HAP-1 (cell line): ENCODE measurements at regions not wholly inside any gene's neighbourhood (a gene's known extent, or its start where the extent isn't known, plus 50 kb on each side); places are given as distances from the start of the nearest gene placed in this dataset.

Experiments used
- DNase-seq, 2 experiments: peaks; one replicate each; pipeline ENCODE4 v3.0.0-alpha.2; 2016 to 2020; ENCODE audit warnings: low spot score in 2 of 2
- H3K27me3 ChIP-seq: fragments of 250-450 bp; sonication (Bioruptor Pico); 2 replicates; pipeline ENCODE4 v1.5.1; 2020; ENCODE audit warnings: low read depth, mild to moderate bottlenecking, moderate library complexity
- H3K36me3 ChIP-seq: fragments of 250-450 bp; sonication (Bioruptor Pico); replicated peaks from 2 replicates; pipeline ENCODE4 v1.5.1; 2020; ENCODE audit warnings: mild to moderate bottlenecking
- H3K4me1 ChIP-seq: fragments of 250-450 bp; sonication (Bioruptor Pico); 2 replicates; pipeline ENCODE4 v1.5.1; 2020; ENCODE audit warnings: mild to moderate bottlenecking
- H3K4me3 ChIP-seq: fragments of 250-450 bp; sonication (Bioruptor Pico); 2 replicates; pipeline ENCODE4 v1.5.1; 2020; ENCODE audit warnings: mild to moderate bottlenecking, moderate library complexity
- H3K9me3 ChIP-seq: fragments of 250-450 bp; sonication (Bioruptor Pico); 2 replicates; pipeline ENCODE4 v1.5.1; 2020; ENCODE audit warnings: mild to moderate bottlenecking, moderate library complexity
- in situ Hi-C: fragments of 300-500 bp; cut with MboI; formaldehyde crosslinking; loops from 3 replicates; pipeline ENCODE4 v1.14.3; 2020; ENCODE audit warnings: low sequenced_read_pairs, inconsistent platforms, mixed read lengths

DNA sequence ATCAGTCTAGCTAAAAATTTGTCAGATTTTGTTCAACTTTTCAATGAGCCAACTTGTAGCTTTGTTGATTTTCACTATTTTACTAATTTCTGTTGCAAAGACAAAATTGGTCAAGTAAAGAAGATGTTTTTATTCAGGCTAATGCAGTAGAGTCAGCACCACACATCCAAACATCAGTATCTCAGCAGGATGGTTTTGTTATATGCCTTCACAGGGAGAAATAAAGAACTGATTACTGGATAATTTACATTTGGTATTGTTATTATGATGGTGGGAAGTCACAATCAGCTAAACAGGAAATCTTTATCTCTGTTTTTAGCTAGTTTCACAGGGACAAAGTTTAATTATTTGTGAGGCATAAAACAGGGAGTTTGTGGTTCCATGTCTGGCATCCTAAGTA, 713.4 kb downstream of the SLITRK5 start:
- H3K4me3 ChIP-seq: no peak overlapping the region
- no peak for DNase-seq

DNA sequence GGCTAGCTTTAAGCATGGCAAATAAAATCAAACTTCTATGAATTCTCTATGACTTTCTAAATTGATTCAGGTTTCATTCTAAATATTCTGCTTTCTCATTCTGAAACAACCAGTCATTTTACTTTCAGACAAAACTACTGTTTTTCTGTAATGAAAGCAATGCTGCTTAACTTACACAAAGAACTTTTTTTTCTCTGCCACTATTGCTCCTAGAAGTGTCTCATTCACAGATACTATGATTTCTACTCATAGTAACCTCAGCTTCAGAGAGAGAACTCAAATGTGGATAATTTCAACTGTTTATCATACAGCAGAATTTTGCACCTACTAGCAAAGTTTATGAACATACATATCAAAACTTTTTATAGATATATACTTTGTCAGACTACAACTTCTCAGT, 724.6 kb downstream of the SLITRK5 start:
- DNase-seq: no peak
- Histone ChIP-seq H3K27me3 (no peaks in the 10 kb centered on the region), H3K4me3 (no peak overlapping the region), H3K36me3 (no peaks in the 10 kb centered on the region), H3K4me1 (no peaks in the 10 kb centered on the region), H3K9me3 (no peaks in the 10 kb centered on the region; the same call in 1 of the 2 replicates)
- in situ Hi-C loops: no loop called here

More for the DNA sequence above, 713.4 kb downstream of the SLITRK5 start:
- H3K4me1 ChIP-seq: no peaks in the 10 kb centered on the region
- no peaks in the 10 kb centered on the region for H3K36me3 ChIP-seq
- no peaks in the 10 kb centered on the region for H3K9me3 ChIP-seq
- in situ Hi-C loops: no loop called here
- no peaks in the 10 kb centered on the region for H3K27me3 ChIP-seq

DNA sequence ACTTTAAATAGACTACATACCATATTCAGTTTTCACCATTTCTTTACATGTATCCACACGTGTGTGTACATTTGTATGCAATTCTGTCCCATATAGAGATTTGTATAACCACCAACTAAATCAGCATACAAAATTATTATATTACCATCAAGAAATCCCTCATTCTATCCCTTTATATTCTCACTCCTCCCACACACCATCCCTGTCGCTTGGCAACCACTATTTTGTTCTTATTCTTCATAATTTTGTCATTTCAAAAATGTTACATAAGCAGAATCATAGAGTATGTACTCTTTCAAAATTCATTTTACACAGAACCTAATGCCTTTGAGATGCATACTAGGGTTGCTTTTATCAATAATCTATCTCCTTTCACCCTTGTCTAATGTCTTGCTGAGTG, 740.5 kb downstream of the SLITRK5 start:
- in situ Hi-C loops: no loop called here
- Histone ChIP-seq H3K9me3 (no peaks in the 10 kb centered on the region), H3K36me3 (no peaks in the 10 kb centered on the region), H3K4me3 (no peak overlapping the region), H3K27me3 (no peaks in the 10 kb centered on the region), H3K4me1 (no peaks in the 10 kb centered on the region)
- no peak for DNase-seq

DNA sequence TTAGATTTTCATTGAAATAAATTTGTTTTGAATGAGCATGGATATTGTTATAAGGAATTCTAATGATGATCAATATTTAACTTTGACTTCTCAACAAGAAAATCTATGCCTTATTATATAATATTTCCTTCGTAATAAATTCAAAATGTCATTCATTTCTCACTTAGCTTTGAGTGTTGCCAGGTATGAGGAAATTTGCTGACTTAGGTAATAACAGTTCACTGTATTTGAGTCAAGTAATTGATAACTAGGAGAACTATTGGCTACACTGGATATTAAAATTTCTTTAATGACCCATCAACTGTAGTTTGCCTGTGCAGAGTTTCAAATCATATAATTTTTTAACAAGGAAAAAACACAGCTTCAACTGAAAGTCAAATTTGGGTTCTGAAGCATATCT, 746.6 kb downstream of the SLITRK5 start:
- Histone ChIP-seq H3K9me3 (no peaks in the 10 kb centered on the region), H3K4me1 (no peaks in the 10 kb centered on the region), H3K4me3 (no peak overlapping the region), H3K27me3 (no peaks in the 10 kb centered on the region), H3K36me3 (no peaks in the 10 kb centered on the region)
- in situ Hi-C loops: no loop called here
- no peak for DNase-seq

DNA sequence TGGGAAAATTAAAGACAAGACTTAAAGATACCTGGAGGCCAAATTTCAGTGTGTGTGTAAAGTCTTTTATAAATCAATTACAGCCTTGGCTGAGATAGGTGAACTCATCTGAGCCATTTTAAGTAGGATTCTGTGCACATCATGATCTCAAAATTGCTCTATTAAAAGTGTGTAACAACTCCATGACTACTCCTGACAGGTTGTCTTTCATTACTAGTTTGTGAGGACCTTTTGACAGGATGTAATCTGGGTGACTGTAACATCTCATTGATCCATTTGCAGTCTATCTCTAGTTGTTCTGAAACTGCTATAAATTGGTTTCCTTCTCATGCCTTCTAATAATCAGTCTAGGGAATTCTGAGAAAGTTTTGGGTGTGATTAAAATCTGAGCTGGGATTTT, 753.3 kb downstream of the SLITRK5 start:
- in situ Hi-C loops: no loop called here
- Histone ChIP-seq H3K4me1 (no peaks in the 10 kb centered on the region), H3K4me3 (no peak overlapping the region), H3K9me3 (no peaks in the 10 kb centered on the region), H3K36me3 (no peaks in the 10 kb centered on the region), H3K27me3 (no peaks in the 10 kb centered on the region)
- no peak for DNase-seq

DNA sequence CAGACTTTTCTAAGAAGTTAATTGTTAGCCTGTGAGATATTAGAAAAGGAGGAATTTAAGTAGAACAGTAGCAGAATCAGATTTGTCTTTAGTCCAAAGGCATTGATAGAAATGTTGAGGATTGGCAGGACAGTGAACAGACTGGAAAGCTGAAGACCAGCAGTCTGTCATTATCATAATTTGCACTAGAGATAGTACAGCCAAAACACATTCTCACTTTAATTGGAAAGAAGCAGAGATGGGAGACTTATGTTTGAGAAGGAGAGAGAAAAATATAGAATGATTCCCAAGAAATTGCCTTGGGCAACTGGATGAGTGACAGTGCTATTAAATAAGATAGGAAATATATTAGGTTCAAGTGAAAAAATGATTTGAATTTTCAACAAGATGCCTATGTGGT, 755.5 kb downstream of the SLITRK5 start:
- H3K4me3 ChIP-seq: no peak overlapping the region
- DNase-seq: no peak
- no peaks in the 10 kb centered on the region for H3K9me3 ChIP-seq
- in situ Hi-C loops: no loop called here
- no peaks in the 10 kb centered on the region for H3K4me1 ChIP-seq
- no peaks in the 10 kb centered on the region for H3K36me3 ChIP-seq
- no peaks in the 10 kb centered on the region for H3K27me3 ChIP-seq

DNA sequence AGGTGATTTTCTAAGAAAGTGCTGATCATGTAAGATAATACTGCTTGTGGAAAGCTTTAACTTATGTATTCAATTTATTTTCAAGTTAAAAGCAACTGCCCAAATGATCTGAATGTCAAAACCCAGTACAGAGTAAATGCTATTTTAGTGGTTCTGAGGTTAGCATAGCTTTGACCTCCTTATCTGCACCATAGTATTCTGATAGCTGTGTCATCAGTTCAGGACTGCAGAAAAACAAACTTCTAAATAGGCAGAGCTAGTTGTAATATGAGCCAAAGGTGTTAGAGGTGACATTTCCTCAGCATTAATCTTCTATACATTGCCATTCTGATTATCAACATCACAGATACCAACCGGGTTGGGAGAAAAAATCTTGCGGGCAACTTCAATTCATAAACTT, 758.7 kb downstream of the SLITRK5 start:
- no peaks in the 10 kb centered on the region for H3K36me3 ChIP-seq
- no peaks in the 10 kb centered on the region for H3K27me3 ChIP-seq
- H3K4me1 ChIP-seq: no peaks in the 10 kb centered on the region
- H3K9me3 ChIP-seq: no peaks in the 10 kb centered on the region
- no peak for DNase-seq
- H3K4me3 ChIP-seq: no peak overlapping the region
- in situ Hi-C loops: no loop called here

DNA sequence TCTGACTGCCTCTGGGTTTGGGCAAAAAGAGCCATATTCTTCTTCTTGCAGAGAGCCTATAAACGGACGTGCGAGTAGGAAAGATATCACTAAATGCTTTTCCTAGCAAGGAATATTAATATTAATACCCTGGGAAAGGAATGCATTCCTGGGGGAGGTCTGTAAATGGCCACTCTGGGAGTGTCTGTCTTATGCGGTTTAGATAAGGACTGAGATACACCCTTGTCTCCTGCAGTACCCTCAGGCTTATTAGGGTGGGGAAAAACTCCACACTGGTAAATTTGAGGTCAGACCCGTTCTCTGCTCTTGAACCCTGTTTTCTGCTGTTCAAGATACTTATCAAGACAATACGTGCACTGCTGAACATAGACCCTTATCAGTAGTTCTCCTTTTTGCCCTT, 763.8 kb downstream of the SLITRK5 start:
- in situ Hi-C loops: no loop called here
- Histone ChIP-seq H3K27me3 (no peaks in the 10 kb centered on the region), H3K36me3 (no peaks in the 10 kb centered on the region), H3K4me1 (no peaks in the 10 kb centered on the region), H3K9me3 (no peaks in the 10 kb centered on the region), H3K4me3 (no peak overlapping the region)
- DNase-seq: no peak

DNA sequence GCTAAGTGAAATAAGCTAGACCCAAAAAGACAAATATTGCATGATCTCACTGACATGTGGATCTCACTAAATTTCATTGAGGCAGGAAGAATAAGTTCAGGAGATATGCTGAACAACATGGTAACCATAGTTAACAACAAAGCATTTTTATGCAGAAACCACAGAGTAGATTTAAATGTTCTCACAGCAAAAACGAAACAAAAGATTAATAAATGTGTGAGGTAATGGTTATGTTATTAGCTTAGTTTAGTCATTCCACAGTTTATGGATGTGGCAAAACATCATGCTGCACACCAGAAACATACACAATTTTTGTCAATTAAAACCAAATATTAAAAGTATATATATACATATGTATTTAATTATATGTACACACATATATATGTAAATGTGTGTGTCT, 765.8 kb downstream of the SLITRK5 start:
- no peak for DNase-seq
- H3K4me3 ChIP-seq: no peak overlapping the region
- H3K27me3 ChIP-seq: no peaks in the 10 kb centered on the region
- H3K4me1 ChIP-seq: no peaks in the 10 kb centered on the region
- H3K36me3 ChIP-seq: no peaks in the 10 kb centered on the region
- H3K9me3 ChIP-seq: no peaks in the 10 kb centered on the region
- in situ Hi-C loops: no loop called here

DNA sequence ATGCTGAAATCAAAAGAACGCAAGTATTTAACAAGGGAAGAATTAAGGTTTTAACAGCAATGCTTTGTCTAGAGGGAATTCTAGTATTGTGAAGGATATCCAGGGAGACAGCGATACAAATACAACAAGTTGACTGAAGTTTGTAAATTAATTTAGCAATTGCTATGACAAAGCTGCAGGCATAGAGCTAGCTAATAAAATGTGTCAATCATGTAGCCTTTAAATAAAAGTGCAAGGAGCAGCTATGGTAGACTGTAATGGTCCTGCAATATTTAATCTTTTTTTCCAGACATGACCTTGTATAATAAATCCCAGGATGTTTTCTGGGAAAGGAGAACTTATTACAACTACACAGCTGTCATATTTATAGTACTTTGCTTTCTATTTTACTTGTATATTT, 779.3 kb downstream of the SLITRK5 start:
- Histone ChIP-seq H3K27me3 (no peaks in the 10 kb centered on the region), H3K9me3 (no peaks in the 10 kb centered on the region), H3K4me3 (no peak overlapping the region), H3K4me1 (no peaks in the 10 kb centered on the region), H3K36me3 (no peaks in the 10 kb centered on the region)
- no peak for DNase-seq
- in situ Hi-C loops: no loop called here

DNA sequence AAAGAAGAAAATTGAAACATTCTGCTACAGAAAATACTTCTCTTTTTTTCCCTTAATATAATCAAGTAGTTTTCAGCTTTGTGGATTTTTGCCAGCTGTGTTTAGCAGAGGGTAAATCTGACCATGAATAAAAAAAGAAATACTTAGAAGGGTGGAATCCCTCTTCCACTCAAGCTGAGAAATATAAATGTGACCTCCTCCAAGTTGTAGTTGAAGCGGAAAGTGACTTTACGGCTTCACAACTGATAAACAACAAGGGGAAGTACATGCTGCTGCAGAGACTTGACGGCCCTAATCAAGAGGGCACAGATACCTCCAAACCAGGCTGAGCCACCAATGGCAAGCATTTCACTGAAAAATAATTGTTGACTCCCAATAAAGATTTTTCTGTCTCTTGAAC, 785.0 kb downstream of the SLITRK5 start:
- in situ Hi-C loops: no loop called here
- no peak for DNase-seq
- H3K9me3 ChIP-seq: no peaks in the 10 kb centered on the region
- no peaks in the 10 kb centered on the region for H3K4me1 ChIP-seq
- no peak overlapping the region for H3K4me3 ChIP-seq
- H3K36me3 ChIP-seq: no peaks in the 10 kb centered on the region
- no peaks in the 10 kb centered on the region for H3K27me3 ChIP-seq

DNA sequence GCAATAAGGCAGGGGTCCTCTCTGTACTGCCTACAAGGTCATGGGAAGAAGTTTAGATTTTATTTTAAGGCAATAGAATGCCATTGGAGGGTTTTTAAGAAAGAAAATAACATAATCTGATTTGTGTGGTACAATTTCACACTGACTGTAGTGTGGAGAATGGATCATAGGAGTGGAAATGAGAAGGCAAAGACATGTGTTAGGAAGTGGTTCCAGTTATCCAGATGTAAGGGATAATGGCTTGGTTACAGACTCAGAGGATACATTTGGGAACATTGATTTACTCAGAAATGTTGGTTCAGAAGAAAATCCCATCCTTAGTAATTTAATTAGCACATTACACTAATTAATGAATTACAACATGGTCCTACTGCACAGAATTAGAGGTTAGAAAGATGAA, 788.2 kb downstream of the SLITRK5 start:
- H3K4me3 ChIP-seq: no peak overlapping the region
- no peaks in the 10 kb centered on the region for H3K36me3 ChIP-seq
- no peaks in the 10 kb centered on the region for H3K9me3 ChIP-seq
- in situ Hi-C loops: no loop called here
- no peaks in the 10 kb centered on the region for H3K27me3 ChIP-seq
- no peaks in the 10 kb centered on the region for H3K4me1 ChIP-seq
- DNase-seq: no peak

DNA sequence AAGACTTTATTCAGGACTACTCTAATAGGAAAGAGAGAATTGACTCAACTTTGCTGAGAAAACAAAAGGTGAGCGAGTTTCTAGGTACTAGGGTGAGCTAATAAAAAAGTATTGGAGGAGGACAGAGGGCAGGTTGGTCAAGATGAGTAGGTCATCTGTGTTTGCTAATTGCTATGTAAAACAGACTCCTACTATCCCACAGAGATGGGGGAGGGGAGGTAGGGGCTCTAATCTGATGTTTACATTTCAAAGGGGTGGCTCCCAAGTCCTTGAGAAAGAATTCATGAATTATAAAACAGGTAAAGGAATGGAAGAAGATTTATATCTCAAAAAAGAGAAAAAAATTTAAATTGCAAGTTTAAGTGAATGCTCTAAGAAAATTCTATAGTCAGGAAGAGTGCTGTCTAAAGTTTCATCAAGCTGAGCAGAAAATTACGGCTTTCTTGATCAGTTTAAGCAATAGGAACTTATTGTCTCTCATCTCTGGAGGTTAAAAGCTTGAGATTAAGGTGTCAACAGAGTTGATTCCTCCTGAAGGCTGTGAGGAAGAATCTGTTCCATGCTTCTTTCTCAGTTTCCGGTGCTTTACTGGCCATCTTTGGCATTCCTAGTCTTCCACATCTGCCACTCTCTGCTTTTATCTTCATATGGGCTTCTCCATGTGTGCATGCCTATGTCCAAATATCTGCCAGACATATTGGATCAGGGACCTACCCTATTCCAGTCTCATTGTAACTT, 790.3 kb downstream of the SLITRK5 start:
- H3K9me3 ChIP-seq: no peaks in the 10 kb centered on the region
- in situ Hi-C loops: no loop called here
- no peaks in the 10 kb centered on the region for H3K27me3 ChIP-seq
- no peak for DNase-seq
- H3K36me3 ChIP-seq: no peaks in the 10 kb centered on the region
- H3K4me3 ChIP-seq: no peak overlapping the region
- H3K4me1 ChIP-seq: no peaks in the 10 kb centered on the region

DNA sequence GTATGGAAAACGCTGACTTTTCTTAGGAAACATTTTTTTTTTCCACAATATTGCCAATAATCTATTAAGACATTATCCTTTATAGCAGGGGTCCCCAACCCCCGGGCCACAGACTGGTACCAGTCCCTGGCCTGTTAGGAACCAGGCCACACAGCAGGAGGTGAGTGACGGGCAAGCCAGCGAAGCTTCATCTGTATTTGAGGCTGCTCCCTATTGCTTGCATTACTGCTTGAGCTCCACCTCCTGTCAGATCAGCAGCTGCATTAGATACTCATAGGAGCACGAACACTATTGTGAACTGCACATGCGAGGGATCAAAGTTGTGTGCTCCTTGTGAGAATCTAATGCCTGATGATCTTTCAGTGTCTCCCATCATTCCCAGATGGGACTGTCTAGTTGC, 793.7 kb downstream of the SLITRK5 start:
- in situ Hi-C loops: no loop called here
- Histone ChIP-seq H3K4me1 (no peaks in the 10 kb centered on the region), H3K4me3 (no peak overlapping the region), H3K27me3 (no peaks in the 10 kb centered on the region), H3K9me3 (no peaks in the 10 kb centered on the region), H3K36me3 (no peaks in the 10 kb centered on the region)
- DNase-seq: no peak

DNA sequence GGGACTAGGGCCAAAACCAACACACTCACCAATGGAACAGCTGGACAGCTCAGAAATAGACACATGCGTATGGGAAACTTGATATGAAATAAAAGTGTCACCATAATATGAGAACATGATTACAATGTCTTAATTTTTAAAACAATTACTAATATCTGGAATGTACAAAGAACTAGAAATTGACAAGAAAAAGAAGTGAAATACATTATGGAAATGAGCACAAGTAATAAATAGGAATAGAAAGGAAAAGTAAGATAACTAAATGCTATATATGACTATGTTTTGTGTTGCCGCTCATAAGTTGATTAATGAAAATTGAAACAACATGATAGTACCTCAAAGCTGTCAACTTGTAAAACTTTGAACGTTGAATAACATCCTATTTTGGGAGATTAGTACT, 801.1 kb downstream of the SLITRK5 start:
- Histone ChIP-seq H3K27me3 (no peaks in the 10 kb centered on the region), H3K9me3 (no peaks in the 10 kb centered on the region; the same call in 1 of the 2 replicates), H3K4me3 (no peak overlapping the region), H3K36me3 (no peaks in the 10 kb centered on the region), H3K4me1 (no peaks in the 10 kb centered on the region)
- in situ Hi-C loops: no loop called here
- no peak for DNase-seq
